ENCODE measurements at regions not wholly inside any gene's neighbourhood (a gene's known extent, or its start where the extent isn't known, plus 50 kb on each side); places are given as distances from the start of the nearest gene placed in this dataset.

GRCh38 chr13:111612886-111613285, 292.4 kb downstream of the TEX29 start:
- Mint-ChIP-seq H3K4me1 (ENCODE audit: low read depth) (peaks cover 2% of the 10 kb centered on the region), H3K27me3 (no peaks in the 10 kb centered on the region), H3K27ac (no peak overlapping the region), H3K36me3 (ENCODE audit: low read depth) (no peaks in the 10 kb centered on the region), H3K4me3 (no peak overlapping the region), H3K9me3 (no peaks in the 10 kb centered on the region)
- intact Hi-C loops (cut with micrococcal nuclease) = no loop called here
- TF ChIP-seq, protein P1, sequence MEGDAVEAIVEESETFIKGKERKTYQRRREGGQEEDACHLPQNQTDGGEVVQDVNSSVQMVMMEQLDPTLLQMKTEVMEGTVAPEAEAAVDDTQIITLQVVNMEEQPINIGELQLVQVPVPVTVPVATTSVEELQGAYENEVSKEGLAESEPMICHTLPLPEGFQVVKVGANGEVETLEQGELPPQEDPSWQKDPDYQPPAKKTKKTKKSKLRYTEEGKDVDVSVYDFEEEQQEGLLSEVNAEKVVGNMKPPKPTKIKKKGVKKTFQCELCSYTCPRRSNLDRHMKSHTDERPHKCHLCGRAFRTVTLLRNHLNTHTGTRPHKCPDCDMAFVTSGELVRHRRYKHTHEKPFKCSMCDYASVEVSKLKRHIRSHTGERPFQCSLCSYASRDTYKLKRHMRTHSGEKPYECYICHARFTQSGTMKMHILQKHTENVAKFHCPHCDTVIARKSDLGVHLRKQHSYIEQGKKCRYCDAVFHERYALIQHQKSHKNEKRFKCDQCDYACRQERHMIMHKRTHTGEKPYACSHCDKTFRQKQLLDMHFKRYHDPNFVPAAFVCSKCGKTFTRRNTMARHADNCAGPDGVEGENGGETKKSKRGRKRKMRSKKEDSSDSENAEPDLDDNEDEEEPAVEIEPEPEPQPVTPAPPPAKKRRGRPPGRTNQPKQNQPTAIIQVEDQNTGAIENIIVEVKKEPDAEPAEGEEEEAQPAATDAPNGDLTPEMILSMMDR (IDR thresholded peaks at IDR 0.05) = no peak
- ChIA-PET POLR2A (no interaction called here), CTCF (no interaction called here)
- no peak for DNase-seq
- no peak for ATAC-seq

DNA sequence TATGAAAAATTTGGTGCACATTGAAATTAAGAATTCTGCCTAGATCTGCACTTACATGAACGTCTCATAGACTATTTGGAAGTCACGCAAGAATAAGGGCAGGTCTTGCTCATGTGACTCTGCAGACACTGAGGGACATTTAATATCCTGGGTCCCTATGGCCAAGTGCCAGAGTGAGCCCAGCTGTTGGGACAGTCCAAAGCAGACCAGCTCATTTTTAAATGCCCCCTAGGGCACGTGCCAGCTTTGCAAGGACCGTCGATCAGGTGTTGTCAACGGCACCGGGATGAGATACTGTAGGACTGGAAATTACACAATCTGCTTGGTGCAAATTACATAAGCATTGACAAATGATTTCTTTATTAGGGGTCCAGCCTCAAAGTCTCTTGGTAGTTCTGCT, 293.6 kb downstream of the TEX29 start:
- Mint-ChIP-seq H3K4me1 (ENCODE audit: low read depth) (peaks cover 2% of the 10 kb centered on the region), H3K36me3 (ENCODE audit: low read depth) (no peaks in the 10 kb centered on the region), H3K4me3 (no peak overlapping the region), H3K9me3 (no peaks in the 10 kb centered on the region), H3K27ac (no peak overlapping the region), H3K27me3 (peaks cover 1% of the 10 kb centered on the region)
- TF ChIP-seq, protein P1 (IDR thresholded peaks at IDR 0.05) = no peak
- intact Hi-C loops (cut with micrococcal nuclease) = no loop called here
- DNase-seq (no peak), ATAC-seq (no peak)
- CTCF ChIA-PET = no interaction called here
- POLR2A ChIA-PET = no interaction called here

DNA sequence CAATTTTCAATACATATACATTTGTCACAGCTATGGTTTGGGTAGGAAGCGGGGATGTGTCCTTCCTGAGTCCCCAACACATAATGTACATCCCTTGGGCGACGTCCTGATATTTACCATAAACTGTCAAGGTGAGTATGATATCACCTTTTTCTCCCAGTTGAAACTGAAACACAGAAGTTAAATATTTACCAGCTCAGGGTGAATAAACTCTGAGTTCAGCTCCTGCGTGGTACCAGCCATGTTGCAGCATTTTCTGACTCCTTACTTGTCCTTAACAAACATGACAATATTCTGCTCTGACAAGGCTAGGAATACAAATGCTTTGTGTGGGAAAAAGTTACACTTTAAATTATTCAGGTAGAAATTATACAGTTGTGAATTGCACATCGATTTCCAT, 294.2 kb downstream of the TEX29 start:
- TF ChIP-seq, protein P1 (IDR thresholded peaks at IDR 0.05) = no peak
- Mint-ChIP-seq H3K4me1 (ENCODE audit: low read depth) (peaks cover 2% of the 10 kb centered on the region), H3K27me3 (peaks cover 1% of the 10 kb centered on the region), H3K27ac (no peak overlapping the region), H3K4me3 (no peak overlapping the region), H3K9me3 (no peaks in the 10 kb centered on the region), H3K36me3 (ENCODE audit: low read depth) (no peaks in the 10 kb centered on the region)
- DNase-seq (no peak), ATAC-seq (no peak)
- intact Hi-C loops (cut with micrococcal nuclease) = no loop called here
- CTCF ChIA-PET = no interaction called here
- POLR2A ChIA-PET = no interaction called here

DNA sequence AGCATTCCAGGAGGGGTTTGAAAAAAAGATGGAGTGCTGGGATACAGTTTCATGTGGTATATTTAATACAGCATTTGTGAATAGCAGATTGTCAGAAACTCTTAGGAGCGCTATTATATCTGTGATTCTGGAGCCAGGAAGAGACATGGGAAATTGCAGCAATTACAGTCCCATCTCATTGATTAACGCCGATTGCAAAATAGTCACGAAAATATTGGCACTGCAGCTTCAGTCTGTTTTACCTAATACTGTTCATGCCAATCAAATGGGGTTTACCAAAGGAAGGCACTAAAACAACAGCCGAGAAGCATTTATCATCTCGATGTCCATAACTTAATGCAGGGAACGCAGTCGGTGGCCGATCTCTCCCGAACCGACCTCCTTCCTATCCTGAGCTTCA, 295.8 kb downstream of the TEX29 start:
- ATAC-seq (no peak), DNase-seq (no peak)
- Mint-ChIP-seq H3K27ac (no peak overlapping the region), H3K36me3 (ENCODE audit: low read depth) (no peaks in the 10 kb centered on the region), H3K4me1 (ENCODE audit: low read depth) (no peaks in the 10 kb centered on the region), H3K4me3 (no peak overlapping the region), H3K9me3 (no peaks in the 10 kb centered on the region), H3K27me3 (peaks cover 1% of the 10 kb centered on the region)
- intact Hi-C loops (cut with micrococcal nuclease) = no loop called here
- ChIA-PET CTCF (no interaction called here), POLR2A (no interaction called here)
- TF ChIP-seq, protein P1 (IDR thresholded peaks at IDR 0.05) = no peak

DNA sequence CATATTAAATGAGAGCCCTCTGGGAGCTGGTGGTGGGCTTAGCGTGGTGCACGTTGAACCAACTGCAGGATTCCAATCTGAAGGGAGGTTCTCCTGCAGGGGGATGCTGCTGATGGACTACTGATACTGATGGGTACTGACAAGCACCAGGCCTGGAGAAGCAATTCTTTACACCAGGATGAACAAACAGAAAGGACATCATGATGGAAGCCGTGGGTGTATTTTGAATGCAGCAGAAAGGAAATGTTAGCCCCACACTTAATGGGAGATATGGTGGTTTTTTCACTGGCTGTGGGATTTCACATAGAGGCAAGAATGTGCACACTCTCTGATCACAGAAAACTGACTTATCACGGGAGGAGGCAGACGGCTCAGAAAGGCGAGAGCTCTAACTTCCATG, 299.7 kb downstream of the TEX29 start:
- H3K36me3 Mint-ChIP-seq (ENCODE audit: low read depth) = no peaks in the 10 kb centered on the region
- H3K27ac Mint-ChIP-seq = no peak overlapping the region
- CTCF ChIA-PET = no interaction called here
- ATAC-seq = no peak
- intact Hi-C loops (cut with micrococcal nuclease) = no loop called here
- POLR2A ChIA-PET = no interaction called here
- H3K4me1 Mint-ChIP-seq (ENCODE audit: low read depth) = no peaks in the 10 kb centered on the region
- H3K4me3 Mint-ChIP-seq = no peak overlapping the region
- no peaks in the 10 kb centered on the region for H3K9me3 Mint-ChIP-seq
- H3K27me3 Mint-ChIP-seq = peaks cover 1% of the 10 kb centered on the region
- TF ChIP-seq, protein P1 (IDR thresholded peaks at IDR 0.05) = no peak
- DNase-seq = no peak
